ENCODE measurements at regions not wholly inside any gene's neighbourhood (a gene's known extent, or its start where the extent isn't known, plus 50 kb on each side); places are given as distances from the start of the nearest gene placed in this dataset.
"Not testable (repeated sequence)": the region's sequence is repeated elsewhere in the genome, so short reads cannot be mapped to it uniquely, and the experiment has no call there.

DNA sequence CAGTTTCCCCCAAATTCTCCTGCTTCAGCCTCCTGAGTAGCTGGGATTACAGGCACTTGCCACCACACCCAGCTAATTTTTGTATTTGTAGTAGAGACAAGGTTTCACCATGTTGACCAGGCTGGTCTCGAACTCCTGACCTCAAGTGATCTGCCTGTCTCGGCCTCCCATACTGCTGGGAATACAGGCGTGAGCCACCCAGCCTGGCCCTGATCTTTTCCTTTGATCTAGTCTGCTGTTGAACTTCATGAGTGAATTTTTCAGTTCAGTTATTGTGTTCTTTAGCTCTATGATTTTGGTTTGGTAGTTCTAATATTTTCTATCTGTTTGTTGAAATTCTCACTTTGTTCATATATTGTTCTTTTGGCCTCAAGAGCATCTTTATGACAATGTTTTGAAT lies 83.4 kb upstream of the RAP2C start:
- not testable (repeated sequence) for DNase-seq (ENCODE audit: low read depth)

DNA sequence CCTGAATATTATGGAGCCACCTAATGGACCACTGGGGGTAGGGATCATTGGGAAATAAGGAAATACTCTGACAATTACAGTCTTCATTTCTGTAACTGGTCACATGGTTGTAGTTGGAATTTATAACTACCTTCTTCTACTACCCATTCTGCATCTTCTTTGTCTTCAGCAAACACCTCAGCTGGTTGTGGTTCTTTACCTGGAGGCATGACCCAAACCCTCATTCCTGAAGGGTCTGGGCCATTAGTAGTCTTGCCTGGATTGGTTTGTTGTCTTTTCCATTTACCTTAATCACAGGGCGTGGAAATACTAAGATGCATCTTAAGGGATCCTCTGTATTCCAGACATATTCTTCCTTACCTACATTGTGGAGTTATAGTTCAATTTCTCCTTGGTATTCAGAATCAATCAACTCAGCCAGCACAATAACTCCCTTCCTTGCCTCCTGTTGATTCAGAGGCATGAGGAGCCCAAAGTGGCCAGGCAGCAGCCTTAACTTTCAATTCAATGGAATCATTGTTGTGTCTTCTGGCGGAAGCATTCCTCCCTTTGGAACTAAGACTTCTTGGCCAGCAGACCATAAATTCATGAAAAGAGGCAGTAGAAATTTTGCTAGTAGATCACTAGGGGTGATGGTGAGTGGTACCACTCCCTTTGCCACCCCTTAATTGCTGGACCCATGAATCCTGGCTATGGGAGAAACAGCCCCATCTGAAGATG lies 75.7 kb upstream of the RAP2C start:
- no peak for DNase-seq (ENCODE audit: low read depth)

DNA sequence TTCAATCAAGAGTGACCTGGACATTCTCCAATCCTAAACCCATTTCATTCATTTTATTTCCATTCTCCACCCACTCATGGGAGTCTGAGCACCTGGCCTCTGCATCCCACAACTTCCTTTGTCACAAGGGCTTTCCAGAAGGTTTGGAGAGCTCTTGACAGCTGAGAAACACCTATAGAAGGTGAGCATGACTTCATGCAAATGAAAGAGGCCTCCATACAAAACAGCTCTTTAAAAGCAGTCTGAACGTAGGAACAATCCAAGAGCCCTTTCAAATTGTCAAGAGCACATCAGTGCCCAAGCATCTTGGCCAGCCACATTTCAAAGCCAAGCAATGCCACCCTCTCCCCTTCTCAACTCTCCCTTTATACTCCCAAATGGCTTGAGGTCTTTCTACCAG lies 74.9 kb upstream of the RAP2C start:
- no peak for DNase-seq (ENCODE audit: low read depth)

DNA sequence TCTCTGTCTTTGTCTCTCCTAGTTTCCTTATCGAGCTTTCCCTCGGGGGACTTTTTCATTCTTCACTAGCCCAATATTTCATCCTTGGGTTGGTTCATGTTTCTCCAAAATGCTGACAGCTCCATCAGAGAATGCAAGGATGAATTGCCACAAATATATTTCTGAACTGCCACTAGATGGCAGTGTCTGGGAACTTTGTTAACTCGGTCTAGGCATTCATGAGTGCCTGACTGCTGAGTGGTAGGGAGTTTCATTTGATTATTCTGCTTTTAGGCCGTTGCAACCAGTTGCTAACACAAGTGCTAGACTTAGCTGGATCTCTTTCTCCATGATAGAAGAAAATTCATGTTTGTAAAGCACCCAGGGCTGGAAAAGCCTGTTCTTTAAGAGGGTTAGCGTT lies 73.5 kb upstream of the RAP2C start:
- DNase-seq (ENCODE audit: low read depth) = peak; percentile 48

DNA sequence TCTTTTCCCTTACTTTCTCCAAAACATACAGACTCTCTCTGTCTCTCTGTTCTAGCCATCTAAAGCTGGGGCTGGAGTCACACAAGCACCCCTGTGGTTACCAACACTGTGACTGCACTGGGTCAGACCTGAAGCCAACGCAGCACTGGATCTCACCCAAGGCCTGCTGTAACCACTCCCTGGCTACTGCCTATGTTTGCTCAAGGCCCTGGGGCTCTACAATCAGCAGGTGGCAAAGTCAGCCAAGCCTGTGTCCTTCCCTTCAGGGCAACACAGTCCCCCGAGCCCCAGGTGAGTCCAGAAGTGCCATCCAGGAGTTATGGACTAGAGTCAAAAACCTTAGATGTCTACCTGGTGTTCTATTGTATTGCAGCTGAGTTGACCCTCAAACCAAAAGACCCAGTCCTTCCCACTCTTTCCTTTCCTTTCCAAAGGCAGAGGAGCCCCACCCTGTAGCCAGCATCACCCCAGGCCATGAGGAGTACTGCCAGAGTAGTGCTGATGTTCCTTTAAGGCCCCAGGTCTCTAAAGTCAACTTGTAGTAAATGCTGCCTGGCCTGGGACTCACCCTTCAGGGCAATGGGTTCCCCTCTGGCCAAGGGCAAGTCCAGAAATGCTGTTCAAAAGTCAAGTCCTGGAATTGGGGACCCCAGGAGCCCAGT lies 58.8 kb upstream of the RAP2C start:
- no peak for DNase-seq (ENCODE audit: low read depth)

DNA sequence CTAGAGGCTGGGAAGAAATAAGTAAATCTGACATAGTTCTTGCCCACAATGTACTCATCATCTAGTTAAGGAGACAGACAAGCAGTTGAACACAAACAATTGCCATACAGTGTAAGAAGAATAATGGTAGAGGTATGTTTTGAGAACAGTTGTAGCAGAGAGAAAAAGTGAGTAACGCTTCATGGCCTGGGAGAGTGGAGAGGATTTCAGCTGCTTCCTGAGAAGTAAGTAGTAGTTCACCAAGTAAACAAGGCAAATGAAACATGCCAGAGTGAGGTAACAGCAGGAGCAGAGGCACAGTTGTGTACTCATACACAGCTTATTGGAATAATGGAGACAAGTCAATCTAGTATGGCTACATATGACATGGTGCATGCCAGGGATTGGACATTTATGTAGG lies 53.6 kb upstream of the RAP2C start:
- no peak for DNase-seq (ENCODE audit: low read depth)

DNA sequence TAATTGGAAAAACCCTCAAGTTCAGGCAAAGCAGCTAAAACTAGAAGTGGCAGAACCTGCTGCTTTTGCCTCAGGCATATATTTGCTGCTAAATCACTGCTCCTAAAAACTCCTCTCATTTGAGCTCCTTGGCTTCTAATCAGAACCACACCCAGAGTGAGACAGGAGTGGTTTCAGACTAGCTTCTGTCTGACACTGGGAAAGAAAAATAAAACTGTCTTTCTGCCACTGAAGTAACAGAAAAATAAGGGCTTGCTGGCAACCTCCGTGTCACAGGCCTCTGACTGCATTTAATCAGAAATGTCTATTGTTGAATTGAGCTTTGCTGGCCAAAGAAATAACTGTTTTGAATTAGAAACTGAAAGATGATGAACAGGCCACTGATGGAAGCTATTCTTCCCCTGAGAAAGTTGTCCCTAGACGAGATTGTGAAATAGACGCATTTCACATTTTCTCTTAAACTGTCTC lies 52.1 kb upstream of the RAP2C start:
- DNase-seq (ENCODE audit: low read depth) = no peak

DNA sequence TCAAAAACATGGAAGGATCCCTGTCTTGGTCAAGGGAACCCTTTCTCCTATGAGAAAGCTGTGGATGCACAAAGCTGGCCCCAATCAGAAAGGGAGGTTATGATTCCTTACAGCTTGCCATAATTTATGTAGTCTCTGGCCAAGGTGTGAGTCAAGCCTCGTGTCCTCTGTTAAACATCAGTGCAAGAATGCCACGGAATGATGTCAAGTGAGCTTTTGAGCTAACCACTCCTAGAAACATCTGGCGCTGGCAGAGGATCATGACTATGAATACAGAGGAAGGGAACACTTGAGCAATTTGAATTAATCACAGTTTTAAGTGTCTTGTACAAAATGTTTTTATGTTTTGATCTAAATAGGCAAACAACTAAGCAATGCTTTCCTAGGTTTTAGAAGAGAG lies 51.5 kb upstream of the RAP2C start:
- DNase-seq (ENCODE audit: low read depth) = peak; percentile 70

DNA sequence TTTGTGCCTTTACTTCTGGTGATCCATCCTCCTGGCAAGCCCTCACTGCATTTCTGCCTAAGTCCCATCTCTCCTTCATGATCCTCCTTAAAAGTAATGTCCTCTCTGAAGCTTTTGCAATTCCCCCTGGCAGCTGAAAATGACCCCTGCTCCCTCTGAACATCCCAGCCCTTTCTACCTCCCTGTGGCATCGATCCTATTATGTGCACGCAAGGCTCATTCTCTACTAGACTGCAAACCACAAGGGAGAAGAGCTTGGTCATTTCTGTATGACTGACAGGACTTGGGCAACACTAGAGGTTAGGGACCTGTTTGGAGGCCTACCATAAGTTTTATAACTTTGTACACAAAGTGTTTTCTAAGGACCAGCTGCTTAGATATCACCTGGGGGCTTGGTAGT lies 50.8 kb upstream of the RAP2C start:
- DNase-seq (ENCODE audit: low read depth) = no peak

Data from LHCN-M2 (cell line).